GM12878 (cell line): ENCODE measurements at regions not wholly inside any gene's neighbourhood (a gene's known extent, or its start where the extent isn't known, plus 50 kb on each side); places are given as distances from the start of the nearest gene placed in this dataset.

Experiments used
- ATAC-seq: fragments of 200-7000 bp; cut with Tn5 transposase; 3 replicates; pipeline ENCODE4 v1.9.1; 2020; ENCODE audit warnings: mild to moderate bottlenecking, moderate library complexity
- BruUV-seq: library from RNA; stranded (reverse); fragments of 400-500 nt; replicated peaks from 2 replicates; lab custom pipeline; 2021; lab: Mats Ljungman, UMichigan
- CTCF ChIA-PET: fragments of 300-600 bp; sonication (Branson Sonifier 250); formaldehyde crosslinking; extraction: SDS; loops from one replicate; lab custom pipeline; 2021; ENCODE audit warnings: inconsistent platforms; lab: Yijun Ruan, JAX
- POLR2A ChIA-PET: fragments of 350-600 bp; formaldehyde crosslinking; extraction: SDS; loops from one replicate; lab custom pipeline; 2021; ENCODE audit warnings: inconsistent platforms; lab: Charles Lee
- RAD21 ChIA-PET: fragments of 300-600 bp; sonication (Branson Sonifier 250); formaldehyde crosslinking; loops from one replicate; lab custom pipeline; 2023; ENCODE audit warnings: antibody characterized with exemption; ENCODE audit not compliant: unreplicated experiment; lab: Charles Lee
- SMC1A ChIA-PET: fragments of 300-600 bp; sonication (Branson Sonifier 250); formaldehyde crosslinking; loops from one replicate; lab custom pipeline; 2023; ENCODE audit not compliant: unreplicated experiment, uncharacterized antibody; lab: Charles Lee
- DNase-seq: peaks from one replicate; pipeline ENCODE4 v3.0.0-alpha.2; 2011; ENCODE audit warnings: low read depth, low spot score
- FAIRE-seq: peaks from 3 replicates; lab custom pipeline; 2011; peaks lifted over from hg19 to GRCh38; lab: Jason Lieb, UNC
- H2AFZ ChIP-seq: 2 replicates; pipeline ENCODE4 v1.6.0; 2011; ENCODE audit warnings: low read depth, low read length, control low read depth; ENCODE audit not compliant: control insufficient read depth
- H3K27ac ChIP-seq: 2 replicates; pipeline ENCODE4 v1.5.1; 2011; ENCODE audit warnings: control low read depth; ENCODE audit not compliant: control insufficient read depth, insufficient read depth
- H3K27me3 ChIP-seq, 2 experiments: replicated peaks in 1 of 2; 2 replicates each; pipeline versions ENCODE4 v1.6.0 to v1.6.1; 2011; ENCODE audit warnings: low read length in 1 of 2; ENCODE audit not compliant: control insufficient read depth in 2 of 2, insufficient read depth in 2 of 2
- H3K36me3 ChIP-seq, 2 experiments: 2 replicates each; pipeline ENCODE4 v1.5.1; 2011; ENCODE audit warnings: low read length in 1 of 2; ENCODE audit not compliant: control insufficient read depth in 2 of 2, insufficient read depth in 2 of 2
- H3K4me1 ChIP-seq: 2 replicates; pipeline ENCODE4 v1.6.1; 2011; ENCODE audit warnings: mild to moderate bottlenecking, low read length, moderate library complexity, mixed read lengths; ENCODE audit not compliant: control insufficient read depth, insufficient read depth
- H3K4me2 ChIP-seq: 2 replicates; pipeline ENCODE4 v1.6.0; 2011; ENCODE audit warnings: control low read depth; ENCODE audit not compliant: control insufficient read depth, insufficient read depth
- H3K4me3 ChIP-seq: fragments of 200-600 bp; sonication (generic); 2 replicates; pipeline ENCODE4 v1.5.1; 2016
- H3K79me2 ChIP-seq: 2 replicates; pipeline ENCODE4 v1.6.0; 2011; ENCODE audit warnings: low read length; ENCODE audit not compliant: control insufficient read depth, insufficient read depth
- H3K9ac ChIP-seq: 2 replicates; pipeline ENCODE4 v1.8.0; 2011; ENCODE audit warnings: low read length, control low read depth, mixed read lengths; ENCODE audit not compliant: control insufficient read depth, insufficient read depth
- H3K9me3 ChIP-seq: replicated peaks from 3 replicates; pipeline ENCODE4 v1.5.1; 2011; ENCODE audit warnings: mild to moderate bottlenecking, low read length; ENCODE audit not compliant: control insufficient read depth, insufficient read depth
- H4K20me1 ChIP-seq: 2 replicates; pipeline ENCODE4 v1.6.0; 2011; ENCODE audit not compliant: control insufficient read depth, insufficient read depth
- BACH1 ChIP-seq: fragments of 450-650 bp; IDR thresholded peaks from 2 replicates; pipeline ENCODE4 v1.6.1; 2017; ENCODE audit warnings: mild to moderate bottlenecking, borderline replicate concordance
- BMI1 ChIP-seq: fragments of 450-650 bp; IDR thresholded peaks from 2 replicates; pipeline ENCODE4 v1.6.1; 2016; ENCODE audit warnings: mild to moderate bottlenecking, moderate library complexity, borderline replicate concordance
- HCFC1 ChIP-seq: fragments of 150-350 bp; IDR thresholded peaks from 2 replicates; pipeline ENCODE4 v1.6.1; 2014; ENCODE audit warnings: low read length
- IRF4 ChIP-seq: IDR thresholded peaks from 2 replicates; pipeline ENCODE4 v1.6.1; 2011; ENCODE audit warnings: low read depth, low read length
- KDM1A ChIP-seq: fragments of 200-600 bp; sonication (generic); IDR thresholded peaks from 2 replicates; pipeline ENCODE4 v1.6.1; 2016; ENCODE audit warnings: borderline replicate concordance
- NFXL1 ChIP-seq: fragments of 450-650 bp; IDR thresholded peaks from 2 replicates; pipeline ENCODE4 v1.6.1; 2017; ENCODE audit warnings: antibody characterized with exemption, mild to moderate bottlenecking, borderline replicate concordance
- NR2C1 ChIP-seq: fragments of 450-650 bp; IDR thresholded peaks from 2 replicates; pipeline ENCODE4 v1.6.1; 2017; ENCODE audit warnings: antibody characterized with exemption, mild to moderate bottlenecking, moderate library complexity
- NR2F1 ChIP-seq: fragments of 450-650 bp; conservative IDR thresholded peaks from 2 replicates; pipeline ENCODE4 v1.6.1; 2017; ENCODE audit warnings: mild to moderate bottlenecking
- POU2F2 ChIP-seq: IDR thresholded peaks from 3 replicates; pipeline ENCODE4 v1.6.1; 2011; ENCODE audit warnings: low read depth, mild to moderate bottlenecking, low read length, borderline replicate concordance
- RAD51 ChIP-seq: fragments of 450-650 bp; IDR thresholded peaks from 2 replicates; pipeline ENCODE4 v1.6.1; 2016; ENCODE audit warnings: moderate library complexity, mild to moderate bottlenecking, inconsistent platforms
- RCOR1 ChIP-seq: conservative IDR thresholded peaks from 2 replicates; pipeline ENCODE4 v1.6.1; 2012; ENCODE audit warnings: low read depth, low read length, improper control_type of control experiment
- RELA ChIP-seq: fragments of 450-650 bp; IDR thresholded peaks from 2 replicates; pipeline ENCODE4 v1.8.0; 2014; ENCODE audit warnings: borderline replicate concordance; ENCODE audit not compliant: partially characterized antibody
- SIN3A ChIP-seq: IDR thresholded peaks from 2 replicates; pipeline ENCODE4 v1.6.1; 2012; ENCODE audit warnings: low read depth, low read length, improper control_type of control experiment
- SMAD1 ChIP-seq: fragments of 450-650 bp; IDR thresholded peaks from 2 replicates; pipeline ENCODE4 v1.6.1; 2018; ENCODE audit warnings: mild to moderate bottlenecking, low read depth; ENCODE audit not compliant: partially characterized antibody
- SREBF2 ChIP-seq: IDR thresholded peaks from 2 replicates; pipeline ENCODE4 v1.6.1; 2012; ENCODE audit warnings: mild to moderate bottlenecking, low read length
- STAT1 ChIP-seq: fragments of 450-650 bp; conservative IDR thresholded peaks from 2 replicates; pipeline ENCODE4 v1.6.1; 2014; ENCODE audit warnings: antibody characterized with exemption, mild to moderate bottlenecking
- ZBTB33 ChIP-seq: fragments of 450-650 bp; IDR thresholded peaks from 2 replicates; pipeline ENCODE4 v1.6.1; 2017; ENCODE audit warnings: mild to moderate bottlenecking
- WGBS: methylation state at CpG from one replicate; pipeline ENCODE4 v1.1.6; 2016; ENCODE audit warnings: low lambda C conversion rate; ENCODE audit not compliant: insufficient replicate concordance, insufficient coverage; ENCODE audit errors: missing lambda C conversion rate; 5-methylcytosine and 5-hydroxymethylcytosine counted together
- in situ Hi-C: fragments of 300-500 bp; cut with MboI; formaldehyde crosslinking; loops from 9 replicates; pipeline ENCODE4 v1.14.3; 2018; ENCODE audit warnings: mixed read lengths
- intact Hi-C: fragments of 100-400 bp; cut with micrococcal nuclease; formaldehyde crosslinking; loops from one replicate; pipeline ENCODE4 v1.14.2; 2022; ENCODE audit not compliant: unreplicated experiment
- TF ChIP-seq, protein P1 (sequence below): IDR thresholded peaks from 2 replicates; pipeline ENCODE4 v1.6.1; 2012; ENCODE audit warnings: low read depth, low read length, improper control_type of control experiment
- TF ChIP-seq, protein P2 (sequence below): fragments of 450-650 bp; formaldehyde crosslinking; IDR thresholded peaks from 2 replicates; pipeline ENCODE4 v1.4.0; 2020; ENCODE audit warnings: mild to moderate bottlenecking, moderate library complexity

- Histone ChIP-seq H3K9ac (no peak overlapping the region), H3K9me3 (no peaks in the 10 kb centered on the region), H3K36me3 (no peaks in the 10 kb centered on the region), H3K4me3 (no peak overlapping the region), H3K27me3 (no peaks in the 10 kb centered on the region), H3K27ac (no peak overlapping the region), H3K4me2 (no peak overlapping the region), H4K20me1 (no peaks in the 10 kb centered on the region), H3K4me1 (no peaks in the 10 kb centered on the region), H2AFZ (no peak overlapping the region), H3K79me2 (no peaks in the 10 kb centered on the region)
- SMC1A ChIA-PET, result interaction anchor here (0.7 kb wide), 1 partner anchor 12 kb away, joined by 3 read pairs; no protein-coding TSS in a partner anchor
- no peak for FAIRE-seq
- whole genome bisulfite sequencing, result 24% methylated on average over 3 of the region's 3 CpGs
- no TSS peak for BruUV-seq
- intact Hi-C loops (no loop called here), in situ Hi-C loops (no loop called here)
- CTCF ChIA-PET, result interaction anchor here (1.4 kb wide), 1 partner anchor 13 kb away, joined by 3 read pairs; no protein-coding TSS in a partner anchor
- POLR2A ChIA-PET, result no interaction called here
- ATAC-seq, result no peak
- no peak for DNase-seq
- RAD21 ChIA-PET, result no interaction called here
- TF ChIP-seq KDM1A (no peak), SIN3A (no peak), BMI1 (no peak), SMAD1 (no peak), RELA (no peak), BACH1 (no peak), STAT1 (no peak), ZBTB33 (no peak), RAD51 (no peak), NR2F1 (no peak), POU2F2 (no peak), SREBF2 (no peak), NFXL1 (no peak), HCFC1 (no peak), RCOR1 (no peak), NR2C1 (no peak), IRF4 (no peak)
- TF ChIP-seq, protein P1, sequence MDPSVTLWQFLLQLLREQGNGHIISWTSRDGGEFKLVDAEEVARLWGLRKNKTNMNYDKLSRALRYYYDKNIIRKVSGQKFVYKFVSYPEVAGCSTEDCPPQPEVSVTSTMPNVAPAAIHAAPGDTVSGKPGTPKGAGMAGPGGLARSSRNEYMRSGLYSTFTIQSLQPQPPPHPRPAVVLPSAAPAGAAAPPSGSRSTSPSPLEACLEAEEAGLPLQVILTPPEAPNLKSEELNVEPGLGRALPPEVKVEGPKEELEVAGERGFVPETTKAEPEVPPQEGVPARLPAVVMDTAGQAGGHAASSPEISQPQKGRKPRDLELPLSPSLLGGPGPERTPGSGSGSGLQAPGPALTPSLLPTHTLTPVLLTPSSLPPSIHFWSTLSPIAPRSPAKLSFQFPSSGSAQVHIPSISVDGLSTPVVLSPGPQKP, result no peak
- TF ChIP-seq, protein P2, sequence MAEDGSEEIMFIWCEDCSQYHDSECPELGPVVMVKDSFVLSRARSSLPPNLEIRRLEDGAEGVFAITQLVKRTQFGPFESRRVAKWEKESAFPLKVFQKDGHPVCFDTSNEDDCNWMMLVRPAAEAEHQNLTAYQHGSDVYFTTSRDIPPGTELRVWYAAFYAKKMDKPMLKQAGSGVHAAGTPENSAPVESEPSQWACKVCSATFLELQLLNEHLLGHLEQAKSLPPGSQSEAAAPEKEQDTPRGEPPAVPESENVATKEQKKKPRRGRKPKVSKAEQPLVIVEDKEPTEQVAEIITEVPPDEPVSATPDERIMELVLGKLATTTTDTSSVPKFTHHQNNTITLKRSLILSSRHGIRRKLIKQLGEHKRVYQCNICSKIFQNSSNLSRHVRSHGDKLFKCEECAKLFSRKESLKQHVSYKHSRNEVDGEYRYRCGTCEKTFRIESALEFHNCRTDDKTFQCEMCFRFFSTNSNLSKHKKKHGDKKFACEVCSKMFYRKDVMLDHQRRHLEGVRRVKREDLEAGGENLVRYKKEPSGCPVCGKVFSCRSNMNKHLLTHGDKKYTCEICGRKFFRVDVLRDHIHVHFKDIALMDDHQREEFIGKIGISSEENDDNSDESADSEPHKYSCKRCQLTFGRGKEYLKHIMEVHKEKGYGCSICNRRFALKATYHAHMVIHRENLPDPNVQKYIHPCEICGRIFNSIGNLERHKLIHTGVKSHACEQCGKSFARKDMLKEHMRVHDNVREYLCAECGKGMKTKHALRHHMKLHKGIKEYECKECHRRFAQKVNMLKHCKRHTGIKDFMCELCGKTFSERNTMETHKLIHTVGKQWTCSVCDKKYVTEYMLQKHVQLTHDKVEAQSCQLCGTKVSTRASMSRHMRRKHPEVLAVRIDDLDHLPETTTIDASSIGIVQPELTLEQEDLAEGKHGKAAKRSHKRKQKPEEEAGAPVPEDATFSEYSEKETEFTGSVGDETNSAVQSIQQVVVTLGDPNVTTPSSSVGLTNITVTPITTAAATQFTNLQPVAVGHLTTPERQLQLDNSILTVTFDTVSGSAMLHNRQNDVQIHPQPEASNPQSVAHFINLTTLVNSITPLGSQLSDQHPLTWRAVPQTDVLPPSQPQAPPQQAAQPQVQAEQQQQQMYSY (CRISPR knock-in tag), result no peak
Observed at GRCh38 chr17:52395308-52395707, 236.8 kb upstream of the CA10 start.
